GM21786 (cell line): ENCODE measurements at regions not wholly inside any gene's neighbourhood (a gene's known extent, or its start where the extent isn't known, plus 50 kb on each side); places are given as distances from the start of the nearest gene placed in this dataset.
"Not testable (repeated sequence)": the region's sequence is repeated elsewhere in the genome, so short reads cannot be mapped to it uniquely, and the experiment has no call there.

Experiments
- ATAC-seq: cut with Tn5 transposase; IDR thresholded peaks from one replicate; pipeline ENCODE4 v1.9.1; 2021; ENCODE audit not compliant: unreplicated experiment

DNA sequence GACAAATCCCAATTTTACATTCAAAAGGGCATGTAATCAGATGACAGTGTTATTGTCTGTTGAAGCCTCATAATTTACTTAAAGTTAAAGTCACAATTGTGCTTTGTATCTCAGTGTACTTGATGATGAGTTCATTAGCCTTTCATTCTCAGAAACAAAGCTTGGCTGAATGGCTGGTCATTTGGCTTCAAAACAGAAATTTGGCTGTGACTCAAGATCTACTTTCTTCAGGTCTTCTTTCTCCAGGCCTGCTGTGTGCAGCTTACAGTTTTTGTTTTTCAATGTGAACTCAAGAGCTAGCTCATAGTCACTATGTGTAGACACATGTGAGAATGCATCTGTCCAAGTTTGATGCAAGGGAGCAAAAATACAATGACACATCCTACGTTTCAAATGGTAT is 2003.6 kb upstream of the WWC1 start:
- no peak for ATAC-seq

DNA sequence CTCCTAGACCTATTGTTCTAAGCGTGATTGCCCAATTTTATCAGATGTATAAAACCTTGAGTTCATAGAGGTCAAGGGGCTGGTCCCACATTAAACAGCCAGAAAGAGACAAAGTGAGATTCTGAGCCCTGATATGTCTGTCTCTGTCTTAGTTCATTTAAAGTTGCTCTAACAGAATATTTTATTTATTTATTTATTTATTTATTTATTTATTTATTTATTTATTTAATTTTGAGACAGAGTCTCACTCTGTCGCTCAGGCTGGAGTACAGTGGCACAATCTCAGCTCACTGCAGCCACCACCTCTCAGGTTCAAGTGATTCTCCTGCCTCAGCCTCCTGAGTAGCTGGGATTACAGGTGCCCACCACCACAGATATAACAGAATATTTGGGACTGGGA is 1999.6 kb upstream of the WWC1 start:
- not testable (repeated sequence) for ATAC-seq

GRCh38 chr5:166293892-166294291 is 1997.6 kb upstream of the WWC1 start:
- no peak for ATAC-seq

DNA sequence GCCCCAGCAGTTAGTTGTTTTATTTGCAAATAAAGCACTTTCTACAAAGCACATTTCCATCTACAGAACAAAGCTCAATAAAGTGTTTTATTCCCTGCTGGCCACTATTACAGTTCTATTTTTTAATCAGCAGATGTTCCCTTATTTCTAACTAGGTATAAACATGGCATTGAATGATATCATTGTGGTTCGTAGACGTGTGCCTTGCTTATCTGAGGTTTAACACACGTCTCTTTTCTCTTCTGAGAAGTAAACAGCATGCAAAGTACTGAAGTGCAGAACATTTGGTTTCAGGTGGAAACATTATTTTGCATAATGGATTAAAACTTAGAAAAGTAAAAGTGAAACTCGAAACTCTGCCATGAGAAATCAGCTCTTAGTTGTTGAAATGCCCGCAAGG is 1989.3 kb upstream of the WWC1 start:
- no peak for ATAC-seq

- ATAC-seq, result no peak
Observed at GRCh38 chr5:166317425-166317824, 1974.0 kb upstream of the WWC1 start.

DNA sequence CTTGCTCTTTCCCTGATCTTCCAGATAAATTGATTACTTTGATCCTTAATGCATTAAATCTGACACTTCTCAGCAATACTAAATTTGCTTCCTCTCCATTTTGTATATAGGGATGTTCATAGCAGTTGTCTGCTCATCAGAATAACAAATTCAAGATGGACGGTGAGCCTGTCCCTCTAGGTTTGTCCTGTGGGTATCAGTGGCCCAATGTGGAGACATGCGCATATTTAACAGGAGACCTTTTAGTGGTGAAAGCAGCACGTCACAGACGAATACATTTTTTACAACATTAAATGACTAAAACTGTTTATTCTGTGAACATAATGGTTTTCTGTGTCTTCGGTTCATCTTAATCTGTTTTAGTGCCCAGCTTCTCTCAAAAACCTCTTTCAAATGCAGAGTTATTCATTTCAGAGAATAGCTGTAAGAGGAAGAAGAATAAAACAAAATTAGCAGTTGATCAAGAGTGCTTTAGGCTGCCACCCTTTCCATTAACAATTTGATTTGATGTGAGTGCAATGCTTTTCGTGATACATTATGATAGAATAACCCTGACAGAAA is 1970.4 kb upstream of the WWC1 start:
- ATAC-seq, result no peak

GRCh38 chr5:166324372-166324771 is 1967.1 kb upstream of the WWC1 start:
- ATAC-seq, result no peak

- no peak for ATAC-seq
Observed at GRCh38 chr5:166329149-166329800, 1962.2 kb upstream of the WWC1 start.

DNA sequence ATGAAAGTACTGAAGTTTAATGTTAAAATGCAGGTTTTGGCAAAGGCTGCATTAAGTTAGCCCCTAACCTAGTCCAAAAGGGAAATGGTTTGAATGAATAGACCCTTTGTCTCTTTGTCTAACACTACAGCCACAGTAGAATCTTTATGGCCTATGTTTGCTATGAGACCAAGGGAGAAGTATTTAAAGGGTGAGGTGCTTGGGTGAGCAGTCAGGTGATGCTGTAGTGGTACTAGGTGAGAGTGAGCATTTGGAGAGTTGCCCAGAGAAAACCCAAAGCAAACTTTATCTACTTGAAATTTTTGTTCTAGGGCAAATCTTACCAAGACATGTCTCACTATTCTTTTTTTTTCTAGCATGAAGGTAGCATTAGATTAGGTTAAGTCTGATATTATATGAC is 1961.4 kb upstream of the WWC1 start:
- no peak for ATAC-seq

GRCh38 chr5:166331521-166331920 is 1959.9 kb upstream of the WWC1 start:
- no peak for ATAC-seq

GRCh38 chr5:166338801-166339200 is 1952.6 kb upstream of the WWC1 start:
- ATAC-seq, result no peak

GRCh38 chr5:166340039-166340438 is 1951.4 kb upstream of the WWC1 start:
- ATAC-seq, result no peak

- ATAC-seq, result no peak
Observed at GRCh38 chr5:166341740-166342337, 1949.6 kb upstream of the WWC1 start.

- no peak for ATAC-seq
Observed at GRCh38 chr5:166342402-166342801, 1949.0 kb upstream of the WWC1 start.

- no peak for ATAC-seq
Observed at GRCh38 chr5:166346726-166347374, 1944.6 kb upstream of the WWC1 start.

GRCh38 chr5:166349046-166349445 is 1942.4 kb upstream of the WWC1 start:
- no peak for ATAC-seq

DNA sequence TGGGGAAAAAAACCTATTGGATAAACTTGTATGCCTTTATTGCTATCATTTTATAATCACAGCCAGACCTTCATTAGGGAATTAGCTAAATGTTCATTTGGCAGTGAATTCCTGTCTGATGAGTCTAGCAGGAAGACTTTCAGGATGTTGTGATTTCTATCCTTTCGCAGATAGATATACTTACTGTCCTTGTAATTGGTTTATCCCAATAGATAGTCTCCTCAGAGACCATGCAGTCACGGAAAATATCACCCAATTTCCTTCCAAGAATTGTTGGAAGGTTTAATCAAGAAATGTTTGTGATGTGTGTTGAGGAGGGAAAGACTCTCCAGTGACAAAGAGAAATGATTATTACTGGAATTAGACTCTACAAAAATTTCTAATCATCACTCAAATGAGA is 1937.9 kb upstream of the WWC1 start:
- no peak for ATAC-seq

DNA sequence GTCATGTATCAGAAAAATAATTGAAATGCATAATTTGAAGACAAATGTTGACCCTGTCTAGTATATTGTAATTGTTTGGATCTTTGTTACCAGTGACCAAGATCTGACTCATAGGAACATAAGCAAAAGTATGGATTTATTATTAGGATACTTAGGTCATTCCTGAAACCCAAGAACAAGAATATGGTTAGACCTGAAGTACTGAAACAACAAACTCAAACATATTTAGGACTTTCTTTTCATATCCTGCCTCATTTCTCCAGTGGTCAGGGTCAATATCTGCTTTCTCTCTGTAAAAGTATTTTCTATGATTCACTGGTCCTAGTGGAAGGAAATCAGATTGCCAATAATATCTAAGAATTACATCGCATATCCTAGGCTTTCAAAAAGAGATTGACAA is 1937.1 kb upstream of the WWC1 start:
- ATAC-seq, result no peak

GRCh38 chr5:166356096-166356495 is 1935.3 kb upstream of the WWC1 start:
- ATAC-seq, result no peak

DNA sequence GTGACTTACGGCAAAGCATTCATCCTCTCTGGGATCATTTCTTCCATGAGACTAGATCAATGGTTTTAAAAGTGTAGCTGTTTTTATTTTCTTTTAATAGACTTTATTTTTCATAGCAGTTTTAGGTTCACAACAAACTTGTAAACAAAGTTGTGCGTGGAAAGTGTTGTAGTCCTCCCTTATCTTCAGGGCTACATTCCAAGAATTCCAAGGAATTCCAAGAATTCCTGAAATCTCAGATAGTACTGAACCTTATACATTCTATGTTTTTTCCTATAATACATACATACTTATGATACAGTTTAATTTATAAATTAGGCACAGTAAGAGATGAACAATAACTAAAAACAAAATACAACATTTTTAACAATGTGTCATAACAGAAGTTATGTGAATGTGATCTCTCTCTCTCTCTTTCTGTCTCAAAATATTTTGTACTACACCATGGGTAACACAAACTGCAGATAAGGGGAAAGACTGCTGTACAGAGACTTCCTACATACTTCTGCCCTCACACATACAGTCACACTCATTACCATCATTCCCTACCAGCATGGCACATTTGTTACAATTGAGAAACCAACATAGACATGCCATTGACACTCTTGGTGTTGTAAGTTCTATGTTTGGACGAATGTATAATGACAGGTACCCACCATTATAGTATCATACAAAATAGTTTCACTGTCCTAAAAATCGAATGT is 1933.2 kb upstream of the WWC1 start:
- ATAC-seq, result no peak

- no peak for ATAC-seq
Observed at GRCh38 chr5:166363087-166363760, 1928.2 kb upstream of the WWC1 start.
